ENCODE measurements at regions not wholly inside any gene's neighbourhood (a gene's known extent, or its start where the extent isn't known, plus 50 kb on each side); places are given as distances from the start of the nearest gene placed in this dataset.

- TF ChIP-seq LARP7 (IDR thresholded peaks at IDR 0.05): no peak
- TF ChIP-seq, protein P1, sequence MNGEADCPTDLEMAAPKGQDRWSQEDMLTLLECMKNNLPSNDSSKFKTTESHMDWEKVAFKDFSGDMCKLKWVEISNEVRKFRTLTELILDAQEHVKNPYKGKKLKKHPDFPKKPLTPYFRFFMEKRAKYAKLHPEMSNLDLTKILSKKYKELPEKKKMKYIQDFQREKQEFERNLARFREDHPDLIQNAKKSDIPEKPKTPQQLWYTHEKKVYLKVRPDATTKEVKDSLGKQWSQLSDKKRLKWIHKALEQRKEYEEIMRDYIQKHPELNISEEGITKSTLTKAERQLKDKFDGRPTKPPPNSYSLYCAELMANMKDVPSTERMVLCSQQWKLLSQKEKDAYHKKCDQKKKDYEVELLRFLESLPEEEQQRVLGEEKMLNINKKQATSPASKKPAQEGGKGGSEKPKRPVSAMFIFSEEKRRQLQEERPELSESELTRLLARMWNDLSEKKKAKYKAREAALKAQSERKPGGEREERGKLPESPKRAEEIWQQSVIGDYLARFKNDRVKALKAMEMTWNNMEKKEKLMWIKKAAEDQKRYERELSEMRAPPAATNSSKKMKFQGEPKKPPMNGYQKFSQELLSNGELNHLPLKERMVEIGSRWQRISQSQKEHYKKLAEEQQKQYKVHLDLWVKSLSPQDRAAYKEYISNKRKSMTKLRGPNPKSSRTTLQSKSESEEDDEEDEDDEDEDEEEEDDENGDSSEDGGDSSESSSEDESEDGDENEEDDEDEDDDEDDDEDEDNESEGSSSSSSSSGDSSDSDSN (IDR thresholded peaks at IDR 0.05; ENCODE audit: borderline replicate concordance in 1 of 2, low read depth in 2 of 2, low read length in 2 of 2): no peak
- TF ChIP-seq RREB1 (CRISPR knock-in tag; IDR thresholded peaks at IDR 0.05): no peak
- TF ChIP-seq ZZZ3 (IDR thresholded peaks at IDR 0.05): no peak
Observed at GRCh38 chr10:60461688-60462087, 72.0 kb upstream of the ANK3 start.
